ENCODE measurements at regions not wholly inside any gene's neighbourhood (a gene's known extent, or its start where the extent isn't known, plus 50 kb on each side); places are given as distances from the start of the nearest gene placed in this dataset.

DNA sequence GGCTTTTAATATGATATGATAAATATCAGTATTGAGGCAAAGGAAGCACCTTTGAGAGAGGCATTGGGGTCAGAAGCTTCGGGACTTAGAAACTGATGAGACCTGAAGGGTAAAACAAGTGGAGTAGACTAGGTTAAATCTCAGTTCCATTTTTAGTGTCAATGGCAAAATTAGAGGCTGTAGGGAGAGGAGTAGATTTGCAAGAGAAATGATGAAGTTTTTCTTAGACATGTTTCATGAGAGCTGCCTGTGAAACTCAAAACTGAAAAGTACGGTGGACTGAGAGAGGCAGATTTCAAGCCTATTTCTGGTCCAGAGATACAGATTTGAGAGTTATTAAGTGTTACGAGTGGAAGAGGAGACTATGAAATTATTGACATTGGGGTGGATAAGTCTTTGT is 278.5 kb downstream of the TAF11L14 start:
- H3K27ac ChIP-seq: no peak overlapping the region
- no peak for DNase-seq
- no peaks in the 10 kb centered on the region for H3K4me1 ChIP-seq
- H3K27me3 ChIP-seq: no peaks in the 10 kb centered on the region
- TF ChIP-seq, protein P1, sequence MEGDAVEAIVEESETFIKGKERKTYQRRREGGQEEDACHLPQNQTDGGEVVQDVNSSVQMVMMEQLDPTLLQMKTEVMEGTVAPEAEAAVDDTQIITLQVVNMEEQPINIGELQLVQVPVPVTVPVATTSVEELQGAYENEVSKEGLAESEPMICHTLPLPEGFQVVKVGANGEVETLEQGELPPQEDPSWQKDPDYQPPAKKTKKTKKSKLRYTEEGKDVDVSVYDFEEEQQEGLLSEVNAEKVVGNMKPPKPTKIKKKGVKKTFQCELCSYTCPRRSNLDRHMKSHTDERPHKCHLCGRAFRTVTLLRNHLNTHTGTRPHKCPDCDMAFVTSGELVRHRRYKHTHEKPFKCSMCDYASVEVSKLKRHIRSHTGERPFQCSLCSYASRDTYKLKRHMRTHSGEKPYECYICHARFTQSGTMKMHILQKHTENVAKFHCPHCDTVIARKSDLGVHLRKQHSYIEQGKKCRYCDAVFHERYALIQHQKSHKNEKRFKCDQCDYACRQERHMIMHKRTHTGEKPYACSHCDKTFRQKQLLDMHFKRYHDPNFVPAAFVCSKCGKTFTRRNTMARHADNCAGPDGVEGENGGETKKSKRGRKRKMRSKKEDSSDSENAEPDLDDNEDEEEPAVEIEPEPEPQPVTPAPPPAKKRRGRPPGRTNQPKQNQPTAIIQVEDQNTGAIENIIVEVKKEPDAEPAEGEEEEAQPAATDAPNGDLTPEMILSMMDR (IDR thresholded peaks at IDR 0.05): no peak
- TF ChIP-seq POLR2A (IDR thresholded peaks at IDR 0.05): no peak
- H3K4me3 ChIP-seq: no peak overlapping the region
- no peaks in the 10 kb centered on the region for H3K9me3 ChIP-seq
- H3K36me3 ChIP-seq: no peaks in the 10 kb centered on the region
- intact Hi-C loops (cut with DNase I; ENCODE audit: low total_unique reads): no loop called here

DNA sequence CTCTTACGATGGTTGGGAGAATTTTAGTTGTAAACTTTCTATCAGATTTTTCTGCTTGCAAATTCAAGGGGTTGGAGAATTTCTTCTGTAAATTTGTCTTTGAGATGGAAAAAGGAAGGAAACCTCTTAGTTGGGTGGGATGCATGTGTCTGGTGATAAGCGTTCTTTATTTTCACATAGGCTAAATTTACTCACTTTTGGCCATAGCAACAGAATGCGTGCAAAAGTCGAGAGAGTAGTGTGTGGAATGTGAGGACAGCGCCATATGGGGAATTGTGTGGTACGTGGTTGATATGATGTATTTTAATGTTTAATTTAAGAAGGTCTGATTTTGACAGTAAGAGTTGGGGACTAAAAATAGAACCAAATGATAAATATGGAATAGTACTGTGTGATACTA is 282.2 kb downstream of the TAF11L14 start:
- Histone ChIP-seq H3K36me3 (no peaks in the 10 kb centered on the region), H3K4me1 (no peaks in the 10 kb centered on the region), H3K9me3 (no peaks in the 10 kb centered on the region), H3K27me3 (no peaks in the 10 kb centered on the region), H3K4me3 (no peak overlapping the region), H3K27ac (no peak overlapping the region)
- intact Hi-C loops (cut with DNase I; ENCODE audit: low total_unique reads): no loop called here
- no peak for DNase-seq
- TF ChIP-seq, protein P1 (IDR thresholded peaks at IDR 0.05): no peak
- no peak for TF ChIP-seq POLR2A (IDR thresholded peaks at IDR 0.05)

DNA sequence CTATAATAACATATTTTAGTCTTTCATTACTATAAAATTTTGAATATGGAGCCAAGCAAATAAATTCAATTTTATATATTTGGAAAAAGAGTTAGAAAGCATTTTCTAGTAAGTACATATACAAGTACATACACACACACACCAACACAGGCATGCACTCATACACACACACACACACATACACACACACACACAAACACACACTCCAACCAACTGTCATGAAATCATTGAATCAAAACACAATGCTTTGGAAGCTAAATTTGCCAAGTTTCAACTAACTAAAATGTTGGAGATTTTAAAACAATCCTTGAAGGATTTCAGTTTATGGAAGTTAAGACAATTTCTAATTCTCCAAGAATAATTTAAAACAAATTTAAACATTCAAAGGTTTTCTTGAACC is 283.2 kb downstream of the TAF11L14 start:
- Histone ChIP-seq H3K9me3 (no peaks in the 10 kb centered on the region), H3K27ac (no peak overlapping the region), H3K4me1 (no peaks in the 10 kb centered on the region), H3K27me3 (no peaks in the 10 kb centered on the region), H3K4me3 (no peak overlapping the region), H3K36me3 (no peaks in the 10 kb centered on the region)
- intact Hi-C loops (cut with DNase I; ENCODE audit: low total_unique reads): no loop called here
- DNase-seq: no peak
- no peak for TF ChIP-seq POLR2A (IDR thresholded peaks at IDR 0.05)
- TF ChIP-seq, protein P1 (IDR thresholded peaks at IDR 0.05): no peak

DNA sequence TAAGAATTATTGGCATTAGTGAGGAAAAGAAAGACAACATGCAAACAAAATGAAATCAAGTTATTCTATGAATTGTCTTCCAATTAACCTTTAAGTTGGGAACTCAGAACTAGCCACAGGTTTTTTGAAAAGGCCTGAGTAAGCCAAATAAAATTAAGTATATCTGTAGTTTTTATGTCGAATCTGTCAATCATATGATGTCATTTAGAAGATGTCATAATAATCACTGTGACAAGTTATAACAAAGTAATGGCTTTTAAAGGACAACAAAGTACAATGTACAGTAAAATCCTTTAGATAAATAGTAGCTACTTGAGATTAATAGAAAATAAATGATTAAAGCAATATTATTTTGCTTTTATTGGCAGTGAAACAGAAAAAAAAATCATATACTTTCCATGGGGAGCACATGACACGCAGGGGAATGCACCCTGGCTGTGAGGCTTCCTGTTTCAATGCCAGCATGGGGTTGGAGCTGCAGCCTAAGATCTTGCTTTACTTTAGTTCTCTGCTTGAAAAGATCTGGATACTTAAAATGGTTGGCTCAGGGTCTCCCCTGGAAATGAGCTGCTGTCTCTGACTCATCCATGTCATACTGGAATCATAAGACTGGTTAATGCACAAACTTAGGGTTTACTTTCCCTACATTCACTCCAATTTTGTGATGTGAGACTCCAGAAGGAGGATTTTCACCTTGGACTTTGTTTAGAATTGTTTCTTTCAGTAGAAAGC is 284.3 kb downstream of the TAF11L14 start:
- H3K4me3 ChIP-seq: no peak overlapping the region
- H3K9me3 ChIP-seq: no peaks in the 10 kb centered on the region
- no peaks in the 10 kb centered on the region for H3K27me3 ChIP-seq
- no peaks in the 10 kb centered on the region for H3K4me1 ChIP-seq
- intact Hi-C loops (cut with DNase I; ENCODE audit: low total_unique reads): no loop called here
- no peak overlapping the region for H3K27ac ChIP-seq
- no peaks in the 10 kb centered on the region for H3K36me3 ChIP-seq
- TF ChIP-seq POLR2A (IDR thresholded peaks at IDR 0.05): no peak
- TF ChIP-seq, protein P1 (IDR thresholded peaks at IDR 0.05): no peak
- DNase-seq: no peak

DNA sequence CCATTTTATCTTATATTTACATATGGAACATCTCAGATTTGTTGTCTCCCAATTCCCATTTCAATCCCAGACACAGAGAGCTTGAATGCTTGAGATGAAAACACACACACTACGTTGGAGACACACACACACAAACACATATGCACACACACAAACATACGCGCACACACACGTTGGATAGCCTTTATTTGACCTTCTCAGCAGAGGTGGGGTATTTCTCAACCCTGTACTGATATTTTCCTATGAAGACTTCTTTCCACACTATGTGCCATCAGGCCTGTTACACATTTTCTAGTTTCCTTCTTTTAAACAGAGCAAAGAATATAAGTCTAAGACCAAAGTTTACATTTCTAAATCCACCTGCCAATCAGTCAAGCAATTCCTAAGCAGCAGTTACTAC is 291.0 kb downstream of the TAF11L14 start:
- Histone ChIP-seq H3K9me3 (no peaks in the 10 kb centered on the region), H3K27ac (no peak overlapping the region), H3K4me3 (no peak overlapping the region), H3K27me3 (no peaks in the 10 kb centered on the region), H3K36me3 (no peaks in the 10 kb centered on the region), H3K4me1 (no peaks in the 10 kb centered on the region)
- TF ChIP-seq, protein P1 (IDR thresholded peaks at IDR 0.05): no peak
- TF ChIP-seq POLR2A (IDR thresholded peaks at IDR 0.05): no peak
- DNase-seq: no peak
- intact Hi-C loops (cut with DNase I; ENCODE audit: low total_unique reads): no loop called here

Data from uterus (tissue), 3 donors.